HFFc6 (cell line): ENCODE measurements at regions not wholly inside any gene's neighbourhood (a gene's known extent, or its start where the extent isn't known, plus 50 kb on each side); places are given as distances from the start of the nearest gene placed in this dataset.

Experiments
- DNase-seq: peaks from one replicate; pipeline ENCODE4 v3.0.0-alpha.2; 2018
- H3K27ac Mint-ChIP-seq: 2 replicates; pipeline ENCODE4 v1.8.0; 2020; ENCODE audit warnings: mild to moderate bottlenecking, mixed read lengths
- H3K27me3 Mint-ChIP-seq: 2 replicates; pipeline ENCODE4 v1.8.0; 2021; ENCODE audit warnings: mild to moderate bottlenecking, moderate library complexity, mixed read lengths; ENCODE audit not compliant: insufficient read depth
- H3K36me3 Mint-ChIP-seq: 2 replicates; pipeline ENCODE4 v1.8.0; 2021; ENCODE audit warnings: low read depth, mixed read lengths
- H3K4me1 Mint-ChIP-seq: 2 replicates; pipeline ENCODE4 v1.8.0; 2020; ENCODE audit warnings: low read depth, mixed read lengths
- H3K4me3 Mint-ChIP-seq: 2 replicates; pipeline ENCODE4 v1.8.0; 2020; ENCODE audit warnings: mild to moderate bottlenecking, moderate library complexity, mixed read lengths
- H3K9me3 Mint-ChIP-seq: 2 replicates; pipeline ENCODE4 v1.8.0; 2020; ENCODE audit warnings: mild to moderate bottlenecking, mixed read lengths
- TF ChIP-seq, protein P1 (sequence below): fragments of 200-600 bp; sonication (generic); IDR thresholded peaks from 2 replicates; pipeline ENCODE4 v1.5.0; 2021; ENCODE audit warnings: antibody characterized with exemption, mild to moderate bottlenecking

DNA sequence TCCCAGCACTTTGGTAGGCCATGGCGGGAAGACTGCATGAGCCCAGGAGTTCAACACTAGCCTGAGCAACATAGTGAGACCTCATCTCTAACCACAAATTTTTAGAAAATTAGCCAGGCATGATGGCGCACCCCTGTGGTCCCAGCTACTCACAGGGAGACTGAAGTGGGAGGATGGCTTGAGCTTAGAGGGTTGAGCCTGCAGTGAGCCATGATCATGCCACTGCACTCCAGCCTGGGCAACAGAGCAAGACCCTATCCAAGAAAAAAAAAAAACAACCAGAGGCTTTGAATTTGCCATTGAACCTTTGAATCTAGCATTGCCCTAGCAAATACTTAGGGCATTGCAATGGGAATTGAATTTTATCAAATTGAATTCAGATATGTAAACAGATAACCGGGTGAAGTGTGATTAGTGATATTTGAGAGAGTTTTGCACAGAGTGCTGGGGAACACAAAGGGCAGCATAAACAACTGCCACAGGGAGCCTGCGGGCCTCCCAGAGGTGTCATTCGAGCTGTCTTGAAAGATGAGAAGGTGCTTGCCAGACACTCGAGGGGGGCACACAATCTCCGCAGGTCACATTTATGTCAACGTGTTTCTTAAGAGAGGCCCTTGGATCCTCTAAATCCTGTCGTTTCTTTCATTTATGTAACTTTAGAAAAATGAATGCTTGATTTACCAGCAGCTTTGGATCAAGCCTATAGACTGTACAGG, 200.3 kb downstream of the AASDH start:
- no peaks in the 10 kb centered on the region for H3K9me3 Mint-ChIP-seq
- no peak overlapping the region for H3K27ac Mint-ChIP-seq
- H3K27me3 Mint-ChIP-seq = peaks cover 5% of the 10 kb centered on the region
- TF ChIP-seq, protein P1, sequence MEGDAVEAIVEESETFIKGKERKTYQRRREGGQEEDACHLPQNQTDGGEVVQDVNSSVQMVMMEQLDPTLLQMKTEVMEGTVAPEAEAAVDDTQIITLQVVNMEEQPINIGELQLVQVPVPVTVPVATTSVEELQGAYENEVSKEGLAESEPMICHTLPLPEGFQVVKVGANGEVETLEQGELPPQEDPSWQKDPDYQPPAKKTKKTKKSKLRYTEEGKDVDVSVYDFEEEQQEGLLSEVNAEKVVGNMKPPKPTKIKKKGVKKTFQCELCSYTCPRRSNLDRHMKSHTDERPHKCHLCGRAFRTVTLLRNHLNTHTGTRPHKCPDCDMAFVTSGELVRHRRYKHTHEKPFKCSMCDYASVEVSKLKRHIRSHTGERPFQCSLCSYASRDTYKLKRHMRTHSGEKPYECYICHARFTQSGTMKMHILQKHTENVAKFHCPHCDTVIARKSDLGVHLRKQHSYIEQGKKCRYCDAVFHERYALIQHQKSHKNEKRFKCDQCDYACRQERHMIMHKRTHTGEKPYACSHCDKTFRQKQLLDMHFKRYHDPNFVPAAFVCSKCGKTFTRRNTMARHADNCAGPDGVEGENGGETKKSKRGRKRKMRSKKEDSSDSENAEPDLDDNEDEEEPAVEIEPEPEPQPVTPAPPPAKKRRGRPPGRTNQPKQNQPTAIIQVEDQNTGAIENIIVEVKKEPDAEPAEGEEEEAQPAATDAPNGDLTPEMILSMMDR = no peak
- no peak overlapping the region for H3K4me3 Mint-ChIP-seq
- no peaks in the 10 kb centered on the region for H3K4me1 Mint-ChIP-seq
- DNase-seq = no peak
- no peaks in the 10 kb centered on the region for H3K36me3 Mint-ChIP-seq

DNA sequence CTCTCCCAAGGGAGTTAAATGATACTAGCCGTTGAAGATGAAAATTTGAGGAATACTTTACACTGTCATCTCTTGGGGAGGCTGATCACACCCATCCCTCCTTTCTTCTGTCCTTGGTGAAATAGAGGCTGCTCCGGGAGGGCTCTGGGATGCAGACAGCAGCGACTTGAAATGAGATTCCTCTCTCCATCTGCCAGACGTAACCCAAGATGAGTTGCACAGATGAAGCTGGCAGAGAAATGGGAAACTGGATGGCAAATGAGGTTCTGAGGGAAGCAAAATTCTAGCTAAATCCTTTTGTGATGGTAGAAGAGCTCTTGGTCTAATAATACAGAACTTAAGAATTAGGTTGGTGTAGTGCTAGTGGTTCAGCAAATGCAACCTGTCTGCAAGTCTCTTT, 201.4 kb downstream of the AASDH start:
- Mint-ChIP-seq H3K36me3 (no peaks in the 10 kb centered on the region), H3K9me3 (no peaks in the 10 kb centered on the region), H3K27ac (no peak overlapping the region), H3K4me1 (no peaks in the 10 kb centered on the region), H3K27me3 (no peaks in the 10 kb centered on the region; the same call in none of the 2 replicates), H3K4me3 (no peak overlapping the region)
- DNase-seq = no peak
- TF ChIP-seq, protein P1 = no peak

DNA sequence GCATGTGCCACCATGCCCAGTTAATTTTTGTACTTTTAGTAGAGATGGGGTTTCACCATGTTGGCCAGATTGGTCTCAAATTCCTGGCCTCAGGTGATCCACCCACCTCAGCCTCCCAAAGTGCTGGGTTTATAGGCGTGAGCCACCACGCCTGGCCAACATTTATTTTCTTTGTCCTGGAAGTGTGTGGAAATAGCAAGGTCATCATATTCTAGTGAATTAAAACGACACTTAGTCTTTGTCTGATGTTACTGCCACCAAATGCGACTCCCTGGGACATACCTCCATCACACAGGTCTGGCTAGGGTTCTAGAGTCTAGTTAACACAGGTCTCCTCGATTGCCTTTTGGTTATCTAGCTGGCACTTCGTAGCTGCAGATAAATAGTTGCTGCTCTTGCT, 203.1 kb downstream of the AASDH start:
- H3K27me3 Mint-ChIP-seq = no peaks in the 10 kb centered on the region; the same call in none of the 2 replicates
- H3K27ac Mint-ChIP-seq = no peak overlapping the region
- H3K4me1 Mint-ChIP-seq = no peaks in the 10 kb centered on the region
- H3K36me3 Mint-ChIP-seq = no peaks in the 10 kb centered on the region
- H3K9me3 Mint-ChIP-seq = no peaks in the 10 kb centered on the region
- no peak for DNase-seq
- TF ChIP-seq, protein P1 = no peak
- H3K4me3 Mint-ChIP-seq = no peak overlapping the region

DNA sequence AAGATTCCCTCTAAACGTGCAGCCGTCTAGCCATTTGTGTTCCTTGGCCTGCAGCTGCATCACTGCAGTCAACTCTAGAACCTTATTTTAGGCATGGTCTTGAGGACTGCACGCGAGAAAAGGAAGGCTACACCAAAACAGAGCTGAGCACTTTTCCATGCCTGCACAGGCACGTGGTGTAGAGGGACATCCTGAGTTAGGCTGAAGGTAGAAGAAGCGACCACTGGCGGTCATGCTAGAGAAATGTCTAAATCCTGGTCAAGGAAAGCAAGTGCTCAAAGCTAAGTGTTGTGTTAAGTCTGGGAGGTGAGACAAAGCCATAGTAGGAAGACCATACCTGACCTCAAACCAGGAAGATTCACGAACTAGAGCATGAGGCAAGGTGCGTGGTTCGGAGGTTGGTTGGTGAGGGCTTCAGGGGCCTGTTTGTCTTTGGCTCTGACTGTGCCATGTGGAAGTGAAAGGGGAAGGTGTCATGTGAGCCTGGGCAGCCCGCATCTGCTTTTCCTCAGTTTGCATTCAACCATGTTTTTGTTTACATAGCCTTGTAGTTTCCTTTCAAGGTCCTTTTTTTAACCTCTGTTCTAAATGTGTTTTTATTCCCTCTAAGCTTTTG, 203.8 kb downstream of the AASDH start:
- no peaks in the 10 kb centered on the region for H3K36me3 Mint-ChIP-seq
- H3K4me3 Mint-ChIP-seq = no peak overlapping the region
- no peaks in the 10 kb centered on the region; the same call in none of the 2 replicates for H3K27me3 Mint-ChIP-seq

DNA sequence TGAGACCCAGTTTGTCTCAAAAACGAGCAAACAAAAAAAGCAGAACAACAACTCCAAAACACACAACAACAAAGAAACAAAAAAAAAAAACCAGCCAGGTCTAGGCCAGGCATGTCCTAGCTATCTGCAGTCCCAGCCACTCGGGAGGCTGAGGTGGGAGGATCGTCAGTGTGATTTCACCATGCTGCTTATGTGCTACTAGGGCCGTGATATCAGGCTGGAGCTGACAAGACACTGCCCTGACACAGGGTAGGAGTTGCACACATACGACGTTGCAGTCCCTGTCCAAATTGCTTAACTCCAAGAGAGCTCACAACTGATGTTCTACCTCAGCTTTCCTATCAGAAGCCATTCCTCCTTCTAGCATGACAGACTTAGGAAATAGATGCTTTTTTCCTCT, 204.9 kb downstream of the AASDH start:
- no peak overlapping the region for H3K4me3 Mint-ChIP-seq
- DNase-seq = no peak
- H3K4me1 Mint-ChIP-seq = no peaks in the 10 kb centered on the region
- TF ChIP-seq, protein P1 = no peak
- H3K27ac Mint-ChIP-seq = no peak overlapping the region
- H3K36me3 Mint-ChIP-seq = no peaks in the 10 kb centered on the region
- no peaks in the 10 kb centered on the region for H3K9me3 Mint-ChIP-seq
- H3K27me3 Mint-ChIP-seq = peaks cover 2% of the 10 kb centered on the region

More for the DNA sequence above, 203.8 kb downstream of the AASDH start:
- Mint-ChIP-seq H3K9me3 (no peaks in the 10 kb centered on the region), H3K4me1 (no peaks in the 10 kb centered on the region), H3K27ac (no peak overlapping the region)
- TF ChIP-seq, protein P1 = no peak
- DNase-seq = no peak
